Tongue (tissue), 1 donor: ENCODE measurements at regions not wholly inside any gene's neighbourhood (a gene's known extent, or its start where the extent isn't known, plus 50 kb on each side); places are given as distances from the start of the nearest gene placed in this dataset.

ENCODE experiments used
- DNase-seq: peaks from one replicate; pipeline ENCODE4 v3.0.0-alpha.2; 2015

DNA sequence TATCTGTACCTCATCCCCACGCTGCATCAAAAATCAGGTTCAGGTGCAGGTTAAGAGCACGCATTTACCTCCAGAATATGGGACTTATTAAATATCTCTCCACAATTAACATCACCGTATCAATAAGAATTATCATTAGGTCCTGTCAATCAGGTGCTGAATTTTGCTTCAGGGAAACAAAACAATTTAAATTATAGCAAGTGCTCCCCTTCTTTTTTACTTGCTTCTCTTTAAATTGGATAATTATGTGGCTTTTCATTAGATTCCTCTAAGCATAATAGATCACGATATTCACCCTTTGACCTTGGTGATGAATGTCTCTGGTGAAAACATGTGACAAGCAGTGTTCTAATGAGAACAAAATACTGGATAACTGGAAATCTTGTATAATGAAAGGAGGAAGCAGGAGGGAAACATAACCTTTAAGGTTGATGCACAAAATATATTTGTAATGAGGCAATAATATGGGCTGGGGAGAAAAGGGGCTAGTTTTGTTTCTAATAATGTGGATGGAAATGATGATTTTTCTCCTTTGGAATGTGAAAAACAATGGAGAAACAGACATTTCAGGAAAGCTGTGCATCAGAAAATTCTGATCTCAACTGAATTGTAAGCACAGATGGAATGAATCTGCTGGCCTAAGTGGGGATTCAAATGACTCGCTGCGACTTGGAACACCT lies 166.9 kb downstream of the SNX10 start:
- no peak for DNase-seq

DNA sequence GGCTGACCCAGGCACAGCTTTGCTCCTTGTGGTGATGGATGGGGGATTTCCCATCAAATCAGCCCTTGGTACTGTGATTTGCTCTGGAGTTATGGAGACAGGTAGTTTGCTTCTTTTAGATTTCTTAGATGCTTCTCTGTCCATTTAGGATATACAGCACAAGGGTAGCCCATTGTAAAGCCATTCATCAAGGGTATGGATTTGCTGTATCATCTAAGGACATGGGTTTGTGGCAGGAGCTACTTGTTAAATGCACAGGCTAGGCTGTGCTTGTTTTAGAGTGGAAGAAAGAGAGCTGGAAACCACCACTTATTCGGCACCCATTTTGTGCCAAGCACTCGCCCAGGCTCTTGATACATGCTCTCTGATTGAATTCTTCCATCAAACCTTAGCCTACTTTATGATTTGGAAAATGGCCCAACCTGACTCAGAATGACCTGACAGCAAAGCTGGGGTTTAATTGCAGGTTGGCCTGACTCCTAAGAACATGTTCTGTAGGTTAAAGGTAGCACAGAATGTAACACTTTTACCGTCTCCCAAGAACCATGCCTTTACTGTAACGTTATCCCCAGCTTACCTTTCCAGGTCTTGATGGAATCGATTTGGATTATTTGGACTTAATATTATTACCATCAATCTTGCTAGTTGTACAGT lies 168.0 kb downstream of the SNX10 start:
- DNase-seq: peak; percentile 37

DNA sequence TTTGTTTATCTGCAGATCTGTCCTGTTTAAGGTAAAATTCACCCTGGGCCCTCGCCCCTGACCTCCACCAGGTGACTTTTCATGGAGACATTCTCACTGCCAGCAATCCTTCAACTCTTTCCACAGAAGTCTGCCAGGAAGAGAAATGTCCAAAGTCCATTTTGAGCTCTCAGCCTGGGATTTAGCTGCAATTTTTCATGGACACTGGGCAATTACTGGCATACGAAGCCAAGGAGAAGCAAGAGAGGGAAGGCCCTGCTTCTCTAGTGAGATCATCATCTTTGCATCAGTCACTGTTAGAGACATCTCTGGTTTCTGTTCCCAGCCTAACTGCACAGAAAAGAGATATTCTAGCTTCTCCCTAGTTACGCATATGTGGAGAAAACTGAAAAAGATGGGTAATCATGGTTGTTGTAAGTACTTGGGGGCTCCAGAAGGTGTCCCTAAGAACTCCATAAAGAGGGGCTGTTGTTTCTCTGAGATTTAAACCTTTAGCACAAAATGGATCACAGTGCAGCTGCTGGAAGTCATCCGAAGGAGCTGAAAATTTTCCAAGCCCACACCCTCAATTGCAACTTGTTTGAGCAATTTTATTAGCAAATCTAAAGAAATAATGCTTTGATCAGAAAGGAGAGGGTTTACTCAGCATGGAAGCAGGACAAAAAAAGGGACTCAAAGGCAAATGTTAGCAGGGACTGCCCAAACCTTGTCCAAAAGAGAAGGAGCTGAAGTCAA lies 168.9 kb downstream of the SNX10 start:
- peak; percentile 75 for DNase-seq

DNA sequence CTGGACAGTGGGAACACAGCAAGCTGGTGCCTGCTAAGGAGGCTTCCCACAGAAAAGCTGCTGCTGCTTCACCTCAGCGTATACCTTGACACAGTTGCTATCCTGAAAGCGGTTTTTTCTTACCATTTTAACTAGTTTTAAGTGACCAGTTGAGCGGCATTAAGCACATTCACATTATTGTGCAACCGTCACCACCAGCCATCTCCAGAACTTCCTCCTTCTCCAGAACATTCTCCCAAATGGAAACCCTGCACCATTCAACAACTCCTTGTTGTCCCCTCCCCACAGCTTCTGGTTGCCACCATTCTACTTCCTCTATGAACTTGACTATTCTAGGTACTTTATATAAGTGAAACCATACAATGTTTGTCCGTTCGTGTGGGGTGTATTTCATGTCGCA lies 169.9 kb downstream of the SNX10 start:
- no peak for DNase-seq

DNA sequence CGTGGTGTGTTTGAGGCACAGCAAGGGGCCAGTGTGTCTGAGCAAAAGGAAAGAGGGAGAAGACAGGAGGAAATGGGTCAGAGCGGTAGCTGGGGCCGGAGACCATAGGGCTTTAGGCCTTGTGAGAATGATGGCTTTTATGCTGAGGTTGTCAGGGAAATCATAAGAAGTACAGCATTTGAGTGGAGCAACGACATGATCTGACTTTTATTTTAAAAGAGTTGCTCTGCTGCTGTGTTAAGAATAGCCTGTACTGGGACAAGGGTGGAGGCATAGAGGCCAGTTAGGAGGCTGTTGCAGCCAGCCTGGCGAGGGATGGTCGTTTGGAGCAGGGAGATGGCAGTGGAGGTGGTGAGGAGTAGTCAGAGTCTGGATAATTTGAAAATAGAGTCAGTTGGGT lies 174.3 kb downstream of the SNX10 start:
- DNase-seq: no peak

DNA sequence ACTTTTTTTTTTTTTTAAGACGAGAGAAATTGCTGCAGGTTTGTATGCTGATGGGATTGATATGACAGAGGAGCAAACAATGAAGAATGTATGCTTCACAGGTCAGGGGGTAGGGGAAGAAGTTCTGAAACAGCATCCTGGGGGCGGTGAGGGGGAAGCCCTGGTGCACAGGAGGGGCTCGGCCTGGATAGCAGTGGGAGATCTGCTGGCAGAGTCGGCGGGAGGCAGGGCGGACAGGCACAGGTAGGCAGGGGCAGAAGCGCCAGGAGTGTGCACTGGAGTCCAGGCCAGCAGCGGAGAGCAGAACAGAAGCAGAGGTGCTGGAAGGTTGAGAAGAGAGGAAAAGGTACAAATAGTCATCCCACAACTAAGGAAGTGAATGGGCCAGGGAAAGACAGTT lies 175.4 kb downstream of the SNX10 start:
- no peak for DNase-seq

DNA sequence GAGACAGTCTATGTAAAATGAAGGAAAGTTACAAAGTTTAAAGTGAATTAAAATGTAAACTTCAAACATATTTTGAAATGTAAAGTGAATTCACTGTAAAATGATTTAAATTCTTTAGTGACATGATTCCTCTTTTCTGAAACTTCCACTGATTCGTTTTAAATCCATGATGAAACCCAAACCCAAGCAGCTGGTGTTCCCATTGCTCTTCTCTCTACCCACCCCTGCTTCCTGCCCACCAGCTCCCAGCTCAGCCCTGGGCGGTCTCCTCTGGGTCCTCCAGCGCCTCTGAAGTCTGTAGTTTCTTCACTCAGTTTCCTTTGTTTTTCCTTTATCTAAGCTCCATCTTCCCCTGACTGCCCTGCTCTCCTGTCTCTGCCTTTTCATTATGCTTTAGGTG lies 175.9 kb downstream of the SNX10 start:
- DNase-seq: peak; percentile 45

DNA sequence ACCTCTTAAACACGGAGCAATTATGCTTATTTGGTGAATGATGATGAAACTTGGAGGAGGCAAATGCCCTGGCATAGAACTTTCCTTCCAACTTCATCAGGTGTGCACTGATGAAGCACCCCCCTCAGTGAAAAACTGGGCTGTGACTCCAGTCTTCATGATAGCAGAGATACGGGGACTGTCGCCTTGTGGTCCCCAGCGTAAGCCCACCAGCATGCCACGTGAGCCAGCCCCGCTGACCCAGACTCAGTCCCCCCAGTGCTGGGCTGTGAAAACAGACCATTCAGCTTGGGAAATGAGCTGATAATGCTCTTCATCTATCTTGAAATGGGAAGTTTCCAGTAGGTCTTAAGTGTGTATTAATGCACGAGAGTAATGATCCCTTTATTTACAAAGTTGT lies 177.0 kb downstream of the SNX10 start:
- DNase-seq: no peak

DNA sequence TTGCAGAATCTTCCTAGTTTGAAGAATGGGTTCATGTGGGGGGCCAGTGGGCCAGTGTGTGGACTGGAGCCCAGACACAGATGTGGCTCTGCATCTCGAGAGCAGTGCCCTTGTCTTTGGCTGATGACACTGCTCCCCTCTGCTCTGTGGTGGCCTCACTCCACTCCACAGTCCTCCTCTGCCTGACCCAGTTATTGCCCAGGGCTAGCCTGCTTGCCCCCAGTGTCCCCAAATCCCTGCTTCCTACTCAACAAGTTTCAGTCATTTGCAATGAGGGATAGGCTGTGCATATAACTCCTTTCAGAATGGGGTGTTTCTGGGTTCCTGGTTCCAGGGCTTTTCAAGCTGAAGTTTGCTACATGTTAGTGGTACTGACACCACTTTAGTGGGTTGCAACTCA lies 177.5 kb downstream of the SNX10 start:
- DNase-seq: no peak

DNA sequence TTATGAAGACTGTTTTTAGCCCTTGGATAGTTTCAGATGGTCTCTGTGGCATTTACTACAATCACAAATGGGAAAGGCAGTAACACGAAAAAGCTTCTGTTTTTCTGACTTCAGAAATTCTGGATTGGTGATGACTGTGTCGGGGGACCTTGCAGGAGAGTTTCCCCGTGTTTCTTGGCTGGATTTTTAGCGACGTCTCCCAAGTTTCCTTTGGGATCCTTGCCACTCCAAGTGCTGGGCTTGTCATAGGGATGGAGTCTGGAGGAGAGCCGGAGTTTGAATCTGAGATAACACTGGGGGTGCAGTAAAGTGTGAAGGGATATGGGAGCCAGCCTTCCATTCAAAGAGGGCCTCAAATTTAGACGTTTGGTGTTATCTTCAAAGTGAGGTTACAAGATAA lies 179.0 kb downstream of the SNX10 start:
- DNase-seq: no peak

DNA sequence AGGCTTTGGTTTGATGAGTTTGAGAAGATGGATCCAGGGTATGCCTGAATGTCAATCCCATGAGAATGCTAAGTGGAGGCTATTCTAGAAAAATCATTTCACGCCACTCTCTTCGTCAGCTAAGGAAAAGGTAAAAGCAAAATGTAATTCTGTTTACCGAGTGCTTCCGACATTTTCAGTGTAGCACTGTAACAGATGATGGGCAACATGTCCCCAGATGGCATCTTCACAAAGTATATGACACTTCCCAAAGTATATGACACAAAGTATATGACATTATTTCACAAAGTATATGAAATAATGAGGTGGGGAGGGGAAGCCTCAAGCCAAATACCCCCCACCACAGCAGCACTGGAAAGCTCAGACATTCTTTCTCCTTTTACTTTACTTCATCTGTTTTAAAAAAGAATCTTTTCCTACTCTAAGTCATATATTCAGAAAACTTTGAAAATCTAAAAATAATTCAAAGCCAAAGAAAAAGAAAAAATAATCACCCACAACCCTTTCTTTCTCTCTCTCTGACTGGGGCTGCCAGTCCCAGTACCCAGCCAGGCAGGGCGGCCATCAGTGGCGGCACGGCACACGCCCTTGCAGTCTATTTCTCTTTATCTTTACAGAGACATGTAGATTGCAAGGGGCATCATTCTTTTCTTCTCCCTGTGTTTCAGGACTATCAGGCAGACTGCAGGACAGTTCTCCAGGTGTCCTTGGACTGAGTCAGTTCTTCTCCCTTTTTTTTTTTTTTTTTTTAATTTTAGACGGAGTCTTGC lies 179.8 kb downstream of the SNX10 start:
- DNase-seq: no peak

DNA sequence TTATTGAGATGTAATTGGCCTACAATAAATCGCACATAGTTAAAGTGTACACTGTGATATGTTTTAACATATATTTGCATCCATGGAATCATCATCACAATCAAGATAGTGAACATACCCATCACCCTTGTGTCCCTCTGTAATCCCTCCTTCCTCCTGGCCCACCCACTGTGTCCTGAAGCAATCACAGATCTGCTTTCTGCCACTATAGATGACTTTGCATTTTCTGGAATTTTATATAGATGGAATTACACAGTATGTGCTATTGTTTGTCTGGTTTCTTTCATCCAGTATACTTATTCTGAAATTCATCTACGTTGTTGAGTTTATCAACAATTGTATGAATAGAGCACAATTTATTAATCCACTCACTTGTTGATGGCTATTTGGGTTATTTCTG lies 181.3 kb downstream of the SNX10 start:
- DNase-seq: no peak

DNA sequence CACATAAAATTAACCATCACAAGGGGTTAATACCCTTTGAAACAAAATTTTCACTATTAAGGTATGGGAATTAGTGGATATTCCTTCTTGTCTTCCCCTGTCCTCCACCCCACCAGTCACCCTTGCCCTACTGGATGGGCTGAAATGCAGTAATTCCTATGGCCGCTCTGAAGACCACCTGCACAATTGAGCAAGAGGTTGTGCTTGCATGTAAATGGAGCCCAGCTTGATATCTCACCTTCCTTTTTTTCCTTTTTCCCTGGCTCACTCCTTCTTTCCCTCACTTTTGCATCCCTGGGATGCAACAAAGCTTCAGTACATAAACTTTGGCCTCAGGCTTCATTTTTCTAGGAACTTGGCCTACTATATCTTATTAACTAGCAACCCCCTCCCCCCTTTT lies 184.6 kb downstream of the SNX10 start:
- no peak for DNase-seq

DNA sequence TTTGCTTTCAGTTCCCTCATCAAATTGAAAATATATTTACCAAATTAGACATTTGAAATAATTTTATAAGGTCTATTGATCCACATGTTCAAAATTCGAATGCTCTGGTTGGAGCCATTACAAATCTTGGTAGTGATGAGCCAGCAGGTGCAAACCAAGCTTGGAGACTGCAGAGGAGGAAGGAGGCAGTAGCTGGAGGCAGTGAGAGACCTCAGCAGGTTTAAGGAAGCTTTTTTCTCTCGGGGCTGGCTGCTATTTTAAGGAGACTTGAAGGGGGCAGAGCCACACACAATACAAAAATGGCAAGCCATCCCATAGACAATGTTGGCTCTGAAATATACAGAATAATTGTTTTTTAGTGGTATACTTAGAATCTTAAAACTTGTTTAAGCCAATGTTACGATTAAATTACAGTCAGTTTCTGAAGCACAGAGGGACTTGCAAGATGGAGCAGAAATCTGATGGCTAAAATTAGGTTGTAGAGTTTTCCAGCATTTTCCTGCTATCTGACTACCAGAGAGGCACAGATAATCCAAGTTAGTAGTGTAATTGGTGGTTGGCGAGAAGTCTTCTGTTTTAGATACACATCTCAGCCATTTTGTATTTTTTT lies 185.8 kb downstream of the SNX10 start:
- DNase-seq: no peak

DNA sequence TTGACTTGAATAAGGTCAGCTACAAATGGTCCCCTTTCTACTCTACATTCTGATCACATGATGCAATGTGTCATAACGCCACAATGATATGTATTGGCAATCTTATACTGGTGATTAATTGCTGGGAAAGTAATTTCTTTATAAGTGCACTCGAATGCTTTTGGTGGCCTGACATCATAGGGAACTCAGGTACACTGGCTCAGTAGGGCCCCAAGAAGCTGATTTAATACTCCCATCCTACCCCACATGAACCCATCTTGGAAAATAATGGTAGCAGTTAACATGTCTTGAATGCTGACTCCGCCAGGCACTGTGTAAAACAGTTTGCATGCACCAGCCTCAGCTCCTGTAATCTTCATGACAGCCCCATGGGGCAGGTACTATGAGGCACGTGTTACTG lies 186.9 kb downstream of the SNX10 start:
- no peak for DNase-seq

DNA sequence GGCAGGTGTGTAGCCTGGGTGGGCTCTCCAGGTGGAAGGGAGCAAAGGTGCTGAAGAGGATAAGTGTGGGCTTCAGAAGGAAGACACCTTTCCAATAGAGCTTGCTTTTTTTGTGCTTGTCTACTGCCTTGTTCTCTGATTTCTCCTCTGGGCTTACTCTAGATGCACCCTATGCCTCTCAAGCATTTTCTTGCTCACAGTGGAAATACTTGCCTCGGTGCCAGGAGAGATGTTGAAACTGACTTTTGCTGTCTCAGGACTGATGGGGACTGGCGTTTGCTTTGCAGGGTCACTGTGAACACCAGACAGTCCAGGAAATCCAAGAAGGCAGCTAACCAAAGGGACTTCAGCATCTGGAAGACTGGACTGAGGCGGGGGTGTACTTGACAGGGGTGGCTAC lies 187.9 kb downstream of the SNX10 start:
- DNase-seq: no peak

DNA sequence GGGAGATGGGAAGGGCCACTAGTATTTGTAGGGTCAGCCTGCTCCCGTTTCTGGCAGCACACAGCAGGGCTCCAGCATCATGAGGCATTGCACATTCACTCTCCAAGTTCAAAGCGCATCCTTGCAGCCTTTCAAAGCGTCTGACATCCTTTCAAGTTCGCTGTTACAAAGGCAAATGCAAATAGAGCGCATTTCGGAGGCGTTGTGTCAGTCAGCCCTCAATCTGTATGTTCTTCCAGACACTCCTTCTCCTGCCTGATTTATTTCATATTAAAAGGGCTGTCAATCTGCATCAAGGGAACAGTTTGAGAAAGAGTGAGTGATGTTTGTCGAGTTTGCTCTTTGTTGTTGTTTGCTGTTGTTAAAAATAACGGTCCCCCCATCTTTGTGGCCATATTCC lies 188.5 kb downstream of the SNX10 start:
- DNase-seq: no peak

DNA sequence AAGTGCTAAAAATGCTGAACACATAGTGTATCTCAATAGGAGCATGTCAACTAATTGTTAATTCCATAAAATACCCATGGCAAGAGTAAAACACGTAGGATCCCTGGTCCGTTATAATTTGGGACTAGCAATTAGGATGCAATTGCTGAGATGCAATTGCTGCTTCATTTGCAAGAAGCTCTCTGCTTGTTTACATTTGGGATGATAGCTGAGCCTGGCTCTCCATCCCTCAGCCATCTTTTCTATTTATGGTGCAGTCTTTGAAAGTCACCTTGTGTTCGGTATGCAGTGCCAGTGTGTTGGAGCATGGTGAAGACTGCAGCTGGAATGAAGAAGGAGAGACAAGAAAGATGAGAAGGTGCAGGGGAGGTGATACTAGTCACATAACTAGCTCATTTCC lies 191.3 kb downstream of the SNX10 start:
- no peak for DNase-seq

DNA sequence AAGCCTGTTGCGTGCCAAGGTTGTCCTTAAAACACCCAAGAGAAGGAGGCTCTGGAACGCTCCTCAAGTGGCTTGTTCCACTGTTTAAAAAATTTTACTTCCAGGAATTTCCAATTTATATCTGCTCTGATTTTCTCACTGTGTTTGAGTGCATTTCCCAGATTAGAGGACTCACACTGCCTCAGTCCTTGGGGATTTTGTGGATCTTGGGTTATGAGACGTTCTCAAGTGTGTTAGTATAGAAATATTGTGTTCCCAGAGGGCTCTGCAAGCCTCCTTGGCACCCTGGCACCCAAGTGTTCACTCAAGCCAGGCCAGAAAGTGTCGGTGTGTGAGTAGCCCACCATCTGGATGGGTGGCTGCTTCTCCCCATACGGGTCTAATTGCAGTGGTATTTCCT lies 192.2 kb downstream of the SNX10 start:
- no peak for DNase-seq

DNA sequence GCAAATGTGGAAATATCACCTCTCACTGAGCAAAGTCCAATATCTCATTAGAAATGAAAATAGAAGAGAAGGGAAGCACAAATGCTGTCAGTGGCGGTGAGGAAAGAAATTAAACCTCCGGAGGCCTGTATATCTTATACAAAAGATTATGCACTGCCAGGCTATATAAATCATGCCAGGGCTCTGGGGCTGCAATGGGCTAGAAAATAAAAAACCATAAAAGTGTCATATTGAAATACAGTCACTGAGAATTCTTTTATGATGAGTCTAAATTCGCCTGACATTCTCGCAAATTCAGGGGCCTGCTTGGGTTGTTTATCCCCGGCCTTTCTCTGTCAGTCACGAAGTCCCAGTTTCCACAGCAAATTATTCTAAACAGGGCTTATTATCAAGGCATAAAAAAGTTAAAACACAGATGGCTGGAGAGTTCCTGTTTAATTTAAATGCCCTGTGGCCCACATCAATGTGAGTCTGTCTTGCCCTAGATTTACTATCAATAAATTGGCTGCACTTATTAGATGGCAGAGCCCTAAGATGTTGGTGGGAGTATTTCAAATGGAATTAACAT lies 193.8 kb downstream of the SNX10 start:
- DNase-seq: no peak

DNA sequence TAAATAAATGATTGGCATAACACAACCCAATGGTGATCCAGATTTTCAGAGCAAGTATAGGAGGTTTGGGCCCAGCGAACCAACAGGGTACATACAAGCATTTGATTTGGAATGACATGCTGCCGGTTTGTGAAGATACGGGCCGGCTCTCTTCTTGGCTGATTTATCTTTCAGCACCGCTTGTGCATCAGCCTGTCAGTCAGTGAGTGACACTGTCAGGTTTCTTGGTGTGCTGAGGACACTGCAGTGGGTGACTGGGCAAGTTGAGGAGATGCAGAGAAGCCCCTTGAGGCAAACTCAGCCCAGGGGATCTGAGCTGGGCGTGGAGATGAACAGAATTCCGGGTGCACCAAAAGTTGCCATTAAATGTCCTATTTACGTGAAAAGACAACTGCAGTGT lies 194.5 kb downstream of the SNX10 start:
- DNase-seq: no peak
